DMS53 treated with DMSO at 0.1 percent for 48 hours (cell line): ENCODE measurements at regions not wholly inside any gene's neighbourhood (a gene's known extent, or its start where the extent isn't known, plus 50 kb on each side); places are given as distances from the start of the nearest gene placed in this dataset.

Experiments
- DNase-seq: peaks from one replicate; lab custom pipeline; 2025; ENCODE audit not compliant: unreplicated experiment; lab: John Stamatoyannopoulos, UW

DNA sequence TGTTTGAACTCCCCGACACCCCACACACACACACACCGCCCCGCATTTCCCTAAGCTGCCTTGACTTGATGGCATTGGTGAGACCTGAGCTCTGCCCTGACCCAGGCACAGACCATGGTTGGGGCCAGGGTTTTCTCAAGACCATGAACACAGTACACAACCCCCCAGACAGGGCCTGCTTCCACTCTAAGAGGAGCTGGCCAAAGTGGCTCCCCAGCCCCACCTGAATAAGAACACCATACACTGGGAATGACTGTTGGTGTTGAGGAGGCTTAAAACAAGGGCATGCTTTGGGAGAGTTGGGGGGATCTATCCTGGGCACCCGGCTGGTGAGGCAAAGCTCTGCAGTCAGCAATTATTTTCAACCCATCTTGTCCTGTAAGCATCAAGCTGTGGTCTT is 77.6 kb upstream of the SYT6 start:
- DNase-seq, result no peak

DNA sequence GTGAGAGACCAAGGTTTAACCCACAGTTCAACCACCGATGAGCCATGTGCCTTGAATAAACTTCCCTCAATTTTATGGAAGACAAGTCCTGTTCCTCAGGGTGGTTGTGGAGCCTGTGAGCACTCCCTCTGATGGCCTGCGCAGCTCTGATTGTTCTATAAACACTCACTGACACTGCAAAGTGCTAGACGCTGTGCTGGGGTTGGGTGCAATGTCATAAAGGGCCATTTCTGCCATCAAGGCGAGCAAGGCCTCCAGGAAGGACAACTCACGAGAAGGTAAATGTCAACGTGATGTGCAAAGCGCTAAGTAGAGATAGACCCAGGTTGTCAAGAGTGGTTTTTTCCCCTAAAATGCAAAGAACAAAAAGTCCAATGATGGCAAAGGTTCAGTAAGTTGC is 75.7 kb upstream of the SYT6 start:
- no peak for DNase-seq

DNA sequence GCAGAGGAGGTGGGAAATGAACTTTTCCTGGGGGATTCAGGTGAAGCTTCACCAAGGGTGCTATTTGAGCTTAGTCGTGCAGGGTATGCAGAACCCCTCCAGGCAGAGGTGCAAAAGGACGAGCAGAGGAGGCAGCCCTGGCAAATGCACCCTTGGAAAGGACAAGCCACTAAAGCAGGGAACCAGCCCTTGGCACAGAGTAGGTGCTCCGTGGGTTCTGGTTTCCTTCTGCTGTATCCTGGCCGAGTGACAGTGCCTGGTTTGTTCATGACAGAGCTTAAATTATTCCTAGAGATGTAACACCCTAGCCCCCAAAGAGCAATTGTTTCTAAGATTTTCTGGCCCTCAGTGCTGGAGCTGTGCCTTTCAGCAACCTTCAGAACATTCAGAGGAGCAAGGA is 73.4 kb upstream of the SYT6 start:
- no peak for DNase-seq

DNA sequence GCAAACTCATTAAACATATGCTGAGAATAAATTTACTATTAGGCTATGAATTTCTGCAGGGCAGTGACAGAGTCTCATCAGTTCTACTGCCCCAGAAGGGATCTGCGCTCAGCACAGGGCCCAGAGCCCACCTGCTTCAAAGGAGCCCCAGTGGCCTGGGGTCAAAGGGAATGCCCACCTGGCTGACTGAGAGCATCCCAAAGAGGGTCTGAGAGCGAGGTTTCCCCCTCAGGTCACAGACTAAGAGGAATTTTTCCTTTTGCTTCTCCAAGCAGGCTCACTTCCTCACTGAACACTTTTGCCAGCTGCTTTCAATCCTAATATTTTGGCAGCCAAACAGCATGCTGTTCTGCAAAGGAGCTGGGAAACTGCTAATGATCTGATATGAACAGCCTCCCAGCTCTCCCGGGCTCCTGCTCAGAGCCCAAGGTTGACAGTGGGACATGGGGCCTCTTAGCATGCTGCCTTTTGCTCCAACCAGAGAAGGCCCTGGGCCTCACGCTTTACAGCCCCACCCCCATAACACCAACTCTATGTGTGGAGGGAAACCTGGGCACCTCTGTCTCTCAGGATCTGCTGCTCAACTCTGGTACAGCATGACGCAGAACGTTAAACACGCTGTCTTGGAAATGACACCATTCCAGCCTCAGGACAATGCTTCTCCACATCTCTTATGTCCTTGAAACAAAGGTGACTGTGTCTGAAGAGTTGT is 70.7 kb upstream of the SYT6 start:
- no peak for DNase-seq

DNA sequence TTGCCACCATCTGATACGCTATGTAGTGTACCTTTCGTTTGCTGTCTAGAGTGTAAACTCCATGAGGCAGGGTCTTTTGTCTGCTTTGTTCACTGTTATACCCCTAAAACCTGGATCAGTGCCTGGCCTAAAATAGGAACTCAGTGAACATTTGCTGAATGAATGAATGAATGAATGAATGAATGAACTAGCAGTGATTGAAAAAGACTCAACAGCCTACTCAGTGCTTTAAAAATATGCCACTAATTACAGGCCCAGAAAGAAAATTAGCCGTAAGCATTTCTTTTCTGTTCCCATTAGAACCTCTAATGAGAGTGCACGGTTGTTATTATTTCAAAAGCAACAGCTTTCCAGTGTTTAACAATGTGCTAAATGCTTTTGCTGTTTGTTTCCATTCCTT is 69.3 kb upstream of the SYT6 start:
- DNase-seq, result no peak

DNA sequence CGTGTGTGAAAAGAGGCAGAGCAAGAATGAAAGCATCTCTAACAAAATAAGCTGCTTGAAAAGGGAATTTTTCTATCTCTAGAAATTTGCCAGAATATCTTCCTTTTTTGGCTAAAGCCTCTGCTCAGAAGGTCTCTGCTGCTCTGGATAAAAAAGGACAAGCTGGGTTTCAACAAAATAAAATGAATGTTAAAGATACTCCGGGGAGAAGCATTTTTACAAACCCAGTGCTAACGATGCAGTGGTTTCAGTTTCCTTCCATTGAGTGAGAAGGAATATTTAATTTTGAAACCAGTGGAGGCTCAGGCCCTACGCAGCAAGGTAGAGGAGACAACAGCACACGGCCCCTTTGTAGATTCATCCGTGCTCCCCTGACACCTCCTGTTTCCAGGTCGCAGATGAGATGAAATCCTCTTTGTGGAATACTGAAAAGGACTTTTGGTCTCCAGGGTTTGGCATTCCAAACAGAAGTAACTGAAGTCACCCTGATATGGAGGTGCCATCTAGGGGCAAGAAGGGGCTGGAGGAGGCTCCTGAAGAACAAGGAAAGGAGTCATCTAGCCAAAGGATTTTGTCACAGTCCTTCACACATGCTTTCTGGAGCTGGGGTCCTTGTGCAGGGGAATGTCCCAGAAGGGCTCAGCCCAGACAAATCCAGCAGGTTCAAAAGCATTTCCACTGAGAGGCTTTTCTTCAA is 65.7 kb upstream of the SYT6 start:
- no peak for DNase-seq

DNA sequence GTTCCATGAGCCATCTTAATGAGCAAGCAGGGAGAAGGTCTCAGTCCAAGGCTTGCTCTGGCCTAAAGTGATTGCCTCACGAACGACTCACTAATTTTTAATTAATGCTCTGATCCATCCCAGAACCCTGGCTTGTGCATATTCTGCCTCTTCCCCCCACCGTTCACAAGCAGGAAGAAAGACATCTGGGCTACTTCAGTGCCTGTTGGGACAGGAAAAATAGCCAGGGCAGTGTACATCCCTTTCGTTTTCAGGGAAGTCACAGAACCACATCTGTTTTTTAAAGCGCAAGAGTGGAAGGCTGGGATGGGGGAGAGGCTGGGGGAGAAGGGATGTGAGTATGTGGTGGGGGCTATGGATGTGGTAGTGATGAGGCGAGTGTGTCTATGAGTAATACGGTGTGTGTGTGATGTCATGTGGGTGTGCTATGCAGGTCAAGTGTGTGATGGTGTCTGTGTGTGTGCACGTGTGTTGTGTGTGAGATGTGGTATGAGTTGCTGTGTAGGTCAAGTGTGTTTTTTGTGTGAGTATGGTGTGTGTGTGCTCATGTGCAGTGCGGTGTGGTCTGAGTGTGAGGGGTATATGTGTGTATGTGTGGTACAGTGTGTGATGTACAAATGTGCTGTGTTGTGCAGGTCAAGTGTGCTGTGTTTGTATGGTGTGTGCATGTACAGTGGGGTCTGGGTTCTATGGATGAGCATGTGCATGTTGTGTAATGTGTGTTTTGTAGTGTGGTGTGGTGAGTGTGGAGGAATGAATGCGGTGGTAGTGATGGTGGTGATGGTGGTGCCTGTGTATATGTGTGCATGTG is 64.9 kb upstream of the SYT6 start:
- DNase-seq, result no peak

DNA sequence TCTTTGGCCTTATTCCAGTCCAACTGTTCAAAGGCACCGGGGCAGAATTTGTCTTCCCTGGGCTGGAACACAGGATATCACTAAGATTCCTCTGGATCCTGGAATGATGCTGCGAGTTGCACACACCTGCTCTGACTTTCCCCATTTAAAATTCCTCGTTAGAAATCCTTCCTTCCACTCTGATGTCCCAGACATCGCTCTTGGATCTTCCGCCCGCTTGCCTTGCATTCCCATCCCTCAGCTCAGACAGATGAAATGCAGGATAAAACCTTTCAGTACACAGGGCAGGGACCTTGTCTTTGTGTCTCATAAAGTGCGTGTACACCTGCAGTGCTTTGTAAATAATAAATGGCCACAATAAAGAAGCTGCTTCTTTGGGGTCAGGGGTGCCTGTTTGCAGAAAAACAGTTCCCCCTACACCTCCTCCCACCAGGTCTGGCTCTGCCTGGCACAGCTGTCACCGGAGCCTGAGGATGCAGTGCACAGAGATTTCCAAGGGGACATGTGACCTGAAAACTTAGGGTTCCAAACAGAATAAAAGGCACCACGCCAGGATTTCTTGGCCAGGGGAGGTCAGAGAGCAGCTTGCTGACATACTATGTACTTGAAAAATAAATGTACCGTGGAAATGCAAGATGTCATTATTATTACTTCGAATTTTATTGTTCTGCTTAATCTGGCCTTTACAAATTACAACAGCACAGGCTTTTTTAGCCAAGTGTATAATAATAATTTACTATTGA is 62.9 kb upstream of the SYT6 start:
- no peak for DNase-seq

DNA sequence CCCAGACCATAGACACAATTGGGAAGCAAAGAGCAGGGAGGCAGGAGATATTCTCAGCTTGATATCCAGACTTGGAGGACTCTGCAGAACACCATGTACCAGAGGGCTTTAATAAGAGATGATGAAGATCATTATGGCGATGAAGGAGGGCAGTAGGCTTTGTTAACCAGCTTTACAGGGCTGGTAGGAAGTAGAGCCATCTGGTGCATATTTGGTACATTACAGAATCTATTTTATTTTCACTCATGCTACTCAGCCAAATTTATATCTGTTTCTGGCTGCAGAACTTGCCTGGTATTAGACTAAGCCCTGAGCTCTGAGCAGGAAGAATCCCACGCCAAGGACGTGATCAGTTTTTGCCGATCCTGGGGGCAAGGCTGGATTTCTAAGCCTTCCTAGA is 61.8 kb upstream of the SYT6 start:
- DNase-seq, result no peak

DNA sequence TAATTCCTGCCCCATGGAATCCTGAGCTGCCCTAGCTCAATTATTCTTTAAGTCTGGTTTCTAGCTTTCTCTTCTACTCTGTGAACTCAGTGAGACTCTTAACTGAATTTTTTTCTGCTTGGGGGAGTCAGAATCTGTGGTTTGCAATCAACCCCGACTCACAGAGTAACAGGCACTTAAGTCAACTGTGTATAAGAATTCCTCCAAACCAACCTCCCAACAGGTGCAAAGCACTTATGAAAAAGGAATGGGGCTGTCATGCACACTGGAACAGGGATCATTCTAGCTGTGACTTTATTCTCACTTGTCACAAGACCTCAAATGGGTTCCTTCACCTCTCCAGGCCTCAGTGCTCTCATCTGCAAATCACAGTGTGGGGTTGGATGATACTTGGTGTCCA is 60.3 kb upstream of the SYT6 start:
- no peak for DNase-seq

DNA sequence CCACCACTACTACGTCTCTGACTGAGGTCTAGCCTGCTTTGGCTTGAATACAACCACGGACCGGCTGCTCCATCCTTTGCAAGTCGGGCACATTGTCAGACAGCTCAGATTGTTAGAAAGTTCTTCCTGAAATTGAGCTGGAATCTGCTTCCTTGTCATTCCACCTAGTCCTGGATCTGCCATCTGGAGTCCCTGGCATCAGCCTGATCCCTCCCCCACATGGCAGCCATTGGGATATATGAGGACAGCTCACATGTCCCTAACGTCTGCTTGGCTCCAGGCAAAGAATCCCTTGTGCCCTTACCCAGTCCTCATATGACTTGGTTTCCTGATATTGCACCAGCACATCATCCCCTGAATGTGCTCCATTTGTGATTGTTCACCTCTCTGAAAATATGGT is 56.3 kb upstream of the SYT6 start:
- DNase-seq, result no peak

DNA sequence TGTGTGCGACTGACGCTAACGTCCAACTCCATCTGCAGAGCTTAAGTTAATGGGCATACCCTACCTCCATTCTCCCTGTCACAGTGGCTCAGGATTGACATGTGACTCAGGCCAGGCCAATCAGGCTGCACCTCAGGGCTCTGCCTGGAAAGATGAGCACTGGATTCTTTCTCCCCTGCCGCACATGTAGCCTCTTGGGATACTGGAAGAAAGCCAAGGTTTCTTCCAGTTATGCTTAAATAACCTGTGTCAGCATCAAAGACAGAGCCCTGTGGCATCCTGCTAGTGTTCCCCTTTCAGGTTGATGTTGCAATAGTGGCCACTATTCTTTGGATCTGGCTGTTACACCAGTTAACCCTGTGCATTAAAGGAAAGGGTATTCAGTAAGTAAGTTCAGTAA is 55.0 kb upstream of the SYT6 start:
- DNase-seq, result no peak

DNA sequence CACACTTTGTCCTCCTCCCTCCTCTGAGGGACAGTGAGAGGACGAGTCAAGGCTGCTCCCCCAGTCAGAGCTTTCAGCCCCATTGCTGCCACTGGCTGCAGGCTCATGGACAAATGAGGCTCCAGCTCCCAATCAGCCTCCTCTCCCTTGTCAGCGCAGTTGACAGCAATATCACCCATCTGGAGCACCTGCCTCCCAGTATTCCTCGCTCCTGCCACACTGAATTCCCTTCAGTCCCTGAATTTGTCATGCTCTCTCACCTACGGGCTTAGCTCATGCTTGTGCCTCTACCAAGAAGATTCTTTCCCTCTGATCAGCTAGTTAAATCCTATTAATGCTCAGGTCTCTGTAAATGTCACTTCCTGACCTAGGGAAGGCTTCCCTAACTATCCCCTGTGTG is 54.4 kb upstream of the SYT6 start:
- DNase-seq, result no peak

DNA sequence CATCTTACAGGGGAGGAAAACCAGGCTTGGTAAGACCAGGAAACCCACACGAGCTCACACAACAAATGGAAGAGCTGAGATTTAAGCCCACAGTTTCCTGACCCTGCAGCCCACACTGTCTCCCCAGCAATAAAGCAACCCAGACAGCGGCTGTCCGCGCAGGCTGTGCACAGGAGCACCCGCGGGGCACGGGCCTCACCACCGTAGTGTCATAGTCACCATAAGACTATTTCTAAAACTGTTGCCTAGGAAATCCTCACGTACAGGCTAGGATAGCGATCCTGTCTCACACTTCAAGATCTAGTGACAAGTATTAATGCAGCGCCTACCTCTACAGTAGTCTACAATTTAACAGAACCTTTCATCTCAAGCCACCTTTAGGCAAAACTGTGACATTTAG is 54.0 kb upstream of the SYT6 start:
- no peak for DNase-seq

DNA sequence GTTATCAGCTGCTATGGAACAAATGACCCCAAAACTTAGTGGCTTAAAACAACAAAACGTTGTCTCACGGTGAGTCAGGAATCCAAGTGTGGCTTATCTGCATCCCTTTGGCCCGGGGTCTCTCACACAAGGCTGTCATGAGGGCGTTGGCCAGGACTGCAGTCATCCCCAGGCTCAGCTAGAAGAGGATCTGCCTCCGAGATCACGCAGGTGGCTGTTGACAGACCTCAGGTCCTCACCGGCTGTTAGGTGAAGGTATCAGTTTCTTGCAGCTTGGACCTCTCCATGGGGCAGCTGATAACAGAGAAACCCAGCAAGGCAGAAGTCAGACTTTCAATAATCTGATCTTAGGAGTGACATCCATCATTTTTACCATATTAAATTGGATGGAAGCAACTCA is 52.7 kb upstream of the SYT6 start:
- DNase-seq, result no peak

DNA sequence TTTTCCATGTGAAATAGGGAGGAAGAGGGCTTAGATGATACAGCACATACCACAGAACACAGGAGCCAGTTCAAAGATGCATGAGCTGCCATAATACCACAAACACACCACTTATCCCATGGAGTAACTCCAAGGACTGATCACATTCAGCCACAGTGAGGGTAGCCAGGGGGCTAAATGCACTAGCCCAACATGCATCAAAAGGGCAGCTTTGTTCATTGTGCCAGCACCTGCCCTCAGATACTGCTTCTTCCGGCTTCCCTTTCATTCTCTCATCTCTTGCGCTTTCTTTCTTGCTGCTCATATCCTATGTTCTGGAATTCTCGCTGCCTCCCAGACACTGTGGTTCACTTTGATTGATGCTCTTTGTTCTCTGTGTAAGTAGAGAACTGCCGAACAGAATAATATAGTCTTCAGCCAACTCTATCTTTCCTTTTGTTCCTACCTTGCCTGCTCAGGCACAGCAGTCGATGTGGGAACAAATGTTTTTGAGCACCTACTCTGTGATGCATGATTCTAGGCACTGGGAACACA is 50.0 kb upstream of the SYT6 start:
- DNase-seq, result no peak
